H1 (cell line): ENCODE measurements at regions not wholly inside any gene's neighbourhood (a gene's known extent, or its start where the extent isn't known, plus 50 kb on each side); places are given as distances from the start of the nearest gene placed in this dataset.

Source experiments
- BACH1 ChIP-seq: IDR thresholded peaks from 2 replicates; pipeline ENCODE4 v1.6.1; 2012; ENCODE audit warnings: low read length, improper control_type of control experiment
- BRCA1 ChIP-seq: IDR thresholded peaks from 2 replicates; pipeline ENCODE4 v1.6.1; 2012; ENCODE audit warnings: low read depth, low read length, improper control_type of control experiment
- CHD1 ChIP-seq: IDR thresholded peaks from 2 replicates; pipeline ENCODE4 v1.6.1; 2012; ENCODE audit warnings: low read depth, low read length, improper control_type of control experiment
- CTCF ChIP-seq, 3 experiments: IDR thresholded peaks; 1 replicate in 2 of 3; 2 replicates in 1 of 3; pipeline versions ENCODE4 v1.5.1 to v1.6.1; 2011; ENCODE audit warnings: low read length in 3 of 3, mild to moderate bottlenecking in 3 of 3, inconsistent platforms in 2 of 3, low read depth in 1 of 3, moderate library complexity in 1 of 3; ENCODE audit not compliant: insufficient read depth in 1 of 3; ENCODE audit errors: control extremely low read depth in 1 of 3
- EGR1 ChIP-seq: IDR thresholded peaks from 2 replicates; pipeline ENCODE4 v1.6.1; 2011; ENCODE audit warnings: low read depth, low read length, borderline replicate concordance
- HDAC6 ChIP-seq: IDR thresholded peaks from one replicate; pipeline ENCODE4 v1.7.1; 2012; ENCODE audit warnings: low read depth, mild to moderate bottlenecking, inconsistent platforms, low read length, moderate library complexity
- KDM1A ChIP-seq: fragments of 200-600, 300-600 bp; sonication (generic); IDR thresholded peaks from 2 replicates; pipeline ENCODE4 v1.7.1; 2016; ENCODE audit warnings: mild to moderate bottlenecking, low read length, borderline replicate concordance
- KDM5A ChIP-seq: fragments of 200-600 bp; IDR thresholded peaks from 2 replicates; pipeline ENCODE4 v1.7.1; 2012; ENCODE audit warnings: mild to moderate bottlenecking, low read length, inconsistent platforms, mixed read lengths
- SP1 ChIP-seq: IDR thresholded peaks from 2 replicates; pipeline ENCODE4 v1.6.1; 2011; ENCODE audit warnings: low read depth, low read length

- TF ChIP-seq HDAC6 (no peak), CTCF (IDR thresholded peaks at IDR 0.05; ENCODE audit: control extremely low read depth in 1 of 3, insufficient read depth in 1 of 3, low read depth in 1 of 3, low read length in 3 of 3) (peak in 1 of 3 experiments; percentile 14; a peak in 1 of 4 replicates), CHD1 (no peak), KDM5A (no peak), EGR1 (no peak), BACH1 (peak; percentile 48; the same call in 1 of the 2 replicates), BRCA1 (no peak), KDM1A (no peak), SP1 (no peak)
These were observed 394.3 kb upstream of the ETAA1 start (continued) for GRCh38 chr2:67002618-67003371.
